GM23338 (cell line): ENCODE measurements at regions not wholly inside any gene's neighbourhood (a gene's known extent, or its start where the extent isn't known, plus 50 kb on each side); places are given as distances from the start of the nearest gene placed in this dataset.

Experiments used
- ATAC-seq: fragments of 200-7000 bp; cut with Tn5 transposase; 3 replicates; pipeline ENCODE4 v1.9.1; 2020
- DNase-seq: peaks from one replicate; pipeline ENCODE4 v3.0.0-alpha.2; 2015; ENCODE audit warnings: low spot score
- H2AFZ ChIP-seq: fragments of 200-600 bp; sonication (generic); 2 replicates; pipeline ENCODE4 v1.8.0; 2016; ENCODE audit warnings: antibody characterized with exemption, mild to moderate bottlenecking, moderate library complexity
- H3F3A ChIP-seq: fragments of 200-600 bp; sonication (generic); replicated peaks from 2 replicates; pipeline ENCODE4 v1.8.0; 2017; ENCODE audit warnings: antibody characterized with exemption, mixed run types, low read depth
- H3K27ac ChIP-seq: fragments of 200-600 bp; sonication (generic); 2 replicates; pipeline ENCODE4 v1.6.1; 2016; ENCODE audit warnings: low read depth
- H3K27me3 ChIP-seq: fragments of 200-600 bp; sonication (generic); 2 replicates; pipeline ENCODE4 v1.8.0; 2016; ENCODE audit warnings: mild to moderate bottlenecking, mixed run types, moderate library complexity; ENCODE audit not compliant: insufficient read depth
- H3K36me3 ChIP-seq: fragments of 200-600 bp; sonication (generic); 2 replicates; pipeline ENCODE4 v1.8.0; 2016; ENCODE audit warnings: mild to moderate bottlenecking; ENCODE audit not compliant: insufficient read depth
- H3K4me1 ChIP-seq: fragments of 200-600 bp; sonication (generic); 2 replicates; pipeline ENCODE4 v1.8.0; 2016; ENCODE audit warnings: mild to moderate bottlenecking, moderate library complexity; ENCODE audit not compliant: insufficient read depth
- H3K4me2 ChIP-seq: fragments of 200-600 bp; sonication (generic); 2 replicates; pipeline ENCODE4 v1.7.1; 2017; ENCODE audit warnings: mixed run types
- H3K4me3 ChIP-seq: fragments of 200-600 bp; sonication (generic); 2 replicates; pipeline ENCODE4 v1.6.1; 2016; ENCODE audit warnings: mixed run types
- H3K79me2 ChIP-seq: fragments of 200-600 bp; sonication (generic); replicated peaks from 2 replicates; pipeline ENCODE4 v1.8.0; 2017; ENCODE audit warnings: mild to moderate bottlenecking; ENCODE audit not compliant: insufficient read depth
- H3K9me2 ChIP-seq: fragments of 200-600 bp; sonication (generic); 2 replicates; pipeline ENCODE4 v1.8.0; 2017; ENCODE audit not compliant: insufficient read depth
- H4K20me1 ChIP-seq: fragments of 200-600 bp; sonication (generic); replicated peaks from 2 replicates; pipeline ENCODE4 v1.8.0; 2017; ENCODE audit warnings: mild to moderate bottlenecking; ENCODE audit not compliant: insufficient read depth
- H3K27ac Mint-ChIP-seq: 2 replicates; pipeline ENCODE4 v1.8.0; 2020; ENCODE audit warnings: inconsistent platforms, mild to moderate bottlenecking, moderate library complexity, mixed read lengths
- H3K27me3 Mint-ChIP-seq: 3 replicates; pipeline ENCODE4 v1.8.0; 2022; ENCODE audit warnings: low read depth, mild to moderate bottlenecking, moderate library complexity, mixed read lengths, inconsistent platforms; ENCODE audit not compliant: insufficient read depth, poor library complexity
- H3K36me3 Mint-ChIP-seq: 3 replicates; pipeline ENCODE4 v1.8.0; 2021; ENCODE audit warnings: low read depth, mild to moderate bottlenecking, inconsistent platforms, moderate library complexity, mixed read lengths
- H3K4me1 Mint-ChIP-seq: 3 replicates; pipeline ENCODE4 v1.8.0; 2020; ENCODE audit warnings: mild to moderate bottlenecking, inconsistent platforms, mixed read lengths
- H3K4me3 Mint-ChIP-seq: 3 replicates; pipeline ENCODE4 v1.8.0; 2021; ENCODE audit warnings: moderate library complexity, mild to moderate bottlenecking, inconsistent platforms, mixed read lengths
- H3K9me3 Mint-ChIP-seq: 3 replicates; pipeline ENCODE4 v1.8.0; 2020; ENCODE audit warnings: moderate library complexity, mild to moderate bottlenecking, inconsistent platforms, mixed read lengths
- NANOG ChIP-seq: IDR thresholded peaks from 2 replicates; pipeline ENCODE4 v1.6.1; 2016; ENCODE audit warnings: antibody characterized with exemption, borderline replicate concordance
- POLR2AphosphoS5 ChIP-seq: IDR thresholded peaks from 2 replicates; pipeline ENCODE4 v1.6.1; 2016; ENCODE audit warnings: antibody characterized with exemption, low read depth
- REST ChIP-seq: IDR thresholded peaks from one replicate; pipeline ENCODE4 v1.6.1; 2018; ENCODE audit warnings: antibody characterized with exemption; ENCODE audit not compliant: unreplicated experiment
- ZNF114 ChIP-seq: fragments of 250-450 bp; sonication (Bioruptor Pico); IDR thresholded peaks from 2 replicates; pipeline ENCODE4 v1.5.0; 2020; ENCODE audit warnings: mild to moderate bottlenecking, moderate library complexity
- ZNF331 ChIP-seq: fragments of 250-450 bp; sonication (Bioruptor Pico); IDR thresholded peaks from 2 replicates; pipeline ENCODE4 v1.5.0; 2020; ENCODE audit warnings: low read depth, mild to moderate bottlenecking, moderate library complexity
- ZNF462 ChIP-seq: fragments of 250-450 bp; sonication (Bioruptor Pico); IDR thresholded peaks from 2 replicates; pipeline ENCODE4 v1.5.0; 2020; ENCODE audit warnings: mild to moderate bottlenecking, moderate library complexity

GRCh38 chr1:234958706-234959657 is 169.7 kb downstream of the TOMM20 start:
- no peak for DNase-seq
- Histone ChIP-seq H3K4me1 (peaks cover 32% of the 10 kb centered on the region), H3K79me2 (no peaks in the 10 kb centered on the region), H3F3A (peaks cover 16% of the 10 kb centered on the region; the same call in 1 of the 2 replicates), H4K20me1 (no peaks in the 10 kb centered on the region), H3K4me2 (no peak overlapping the region), H3K27ac (no peak overlapping the region), H2AFZ (peak overlapping the region; percentile 66), H3K36me3 (no peaks in the 10 kb centered on the region), H3K27me3 (no peaks in the 10 kb centered on the region), H3K9me2 (no peaks in the 10 kb centered on the region), H3K4me3 (no peak overlapping the region)
- Mint-ChIP-seq H3K36me3 (no peaks in the 10 kb centered on the region), H3K4me3 (no peak overlapping the region), H3K9me3 (no peaks in the 10 kb centered on the region; the same call in 2 of the 3 replicates), H3K4me1 (peaks cover 55% of the 10 kb centered on the region), H3K27ac (peak overlapping the region; percentile 10), H3K27me3 (peaks cover 5% of the 10 kb centered on the region)
- TF ChIP-seq POLR2AphosphoS5 (no peak), ZNF114 (CRISPR knock-in tag) (no peak), ZNF462 (CRISPR knock-in tag) (no peak), ZNF331 (CRISPR knock-in tag) (no peak), REST (no peak), NANOG (no peak)
- ATAC-seq, result no peak
